ENCODE measurements at regions not wholly inside any gene's neighbourhood (a gene's known extent, or its start where the extent isn't known, plus 50 kb on each side); places are given as distances from the start of the nearest gene placed in this dataset.
"Not testable (repeated sequence)": the region's sequence is repeated elsewhere in the genome, so short reads cannot be mapped to it uniquely, and the experiment has no call there.

GRCh38 chr2:153663371-153663770, 184.8 kb upstream of the RPRM start (continued):
- no peak for TF ChIP-seq WRNIP1 (IDR thresholded peaks at IDR 0.05; ENCODE audit: borderline replicate concordance, low read depth, low read length)
- TF ChIP-seq BMI1 (IDR thresholded peaks at IDR 0.05; ENCODE audit: borderline replicate concordance), result no peak
- TF ChIP-seq SMC3 (IDR thresholded peaks at IDR 0.05; ENCODE audit: borderline replicate concordance, low read length), result no peak
- TF ChIP-seq RAD51 (IDR thresholded peaks at IDR 0.05), result no peak
- TF ChIP-seq POLR2A (IDR thresholded peaks at IDR 0.05; ENCODE audit: low read depth, low read length), result no peak
- TF ChIP-seq CREM (IDR thresholded peaks at IDR 0.05; ENCODE audit: low read depth), result no peak
- TF ChIP-seq GATAD2B (conservative IDR thresholded peaks at IDR 0.05; ENCODE audit: low read depth), result no peak

- BruUV-seq (replicated peaks); FAIRE-seq: not testable (repeated sequence)
These were observed 185.4 kb upstream of the RPRM start for GRCh38 chr2:153664009-153664408.

GRCh38 chr2:153667475-153667874, 188.9 kb upstream of the RPRM start:
- H3K79me2 ChIP-seq (ENCODE audit: control insufficient read depth, insufficient read depth, low read length), result no peaks in the 10 kb centered on the region
- no peaks in the 10 kb centered on the region for H3K27me3 ChIP-seq (replicated peaks in 1 of 2; ENCODE audit: control insufficient read depth in 2 of 2, insufficient read depth in 2 of 2, low read length in 1 of 2)
- no peak overlapping the region for H2AFZ ChIP-seq (ENCODE audit: control insufficient read depth, low read depth, low read length)
- H3K4me1 ChIP-seq (ENCODE audit: control insufficient read depth, insufficient read depth, low read length), result no peaks in the 10 kb centered on the region
- POLR2A ChIA-PET, result no interaction called here
- no peak overlapping the region for H3K4me3 ChIP-seq
- H3K9me3 ChIP-seq (replicated peaks; ENCODE audit: control insufficient read depth, insufficient read depth, low read length), result no peaks in the 10 kb centered on the region
- H3K36me3 ChIP-seq (ENCODE audit: control insufficient read depth in 2 of 2, insufficient read depth in 2 of 2, low read length in 1 of 2), result no peaks in the 10 kb centered on the region
- DNase-seq (ENCODE audit: low read depth, low spot score) (no peak), ATAC-seq (no peak), FAIRE-seq (no peak)
- CTCF ChIA-PET, result no interaction called here
- H3K9ac ChIP-seq (ENCODE audit: control insufficient read depth, insufficient read depth, low read length), result no peak overlapping the region
- intact Hi-C loops (cut with micrococcal nuclease; ENCODE audit: unreplicated experiment), result no loop called here
- RAD21 ChIA-PET (ENCODE audit: unreplicated experiment), result no interaction called here
- no peak overlapping the region for H3K27ac ChIP-seq (ENCODE audit: control insufficient read depth, insufficient read depth)
- no peaks in the 10 kb centered on the region for H4K20me1 ChIP-seq (ENCODE audit: control insufficient read depth, insufficient read depth)
- no peak for TF ChIP-seq ATF2 (IDR thresholded peaks at IDR 0.05; ENCODE audit: low read length)
- no peak for TF ChIP-seq ZBTB33 (IDR thresholded peaks at IDR 0.05)
- no peak for TF ChIP-seq STAT1 (conservative IDR thresholded peaks at IDR 0.05)
- no peak for TF ChIP-seq BCL11A (IDR thresholded peaks at IDR 0.05; ENCODE audit: low read depth, low read length)
- no peak for TF ChIP-seq DPF2 (IDR thresholded peaks at IDR 0.05)
- TF ChIP-seq BRCA1 (IDR thresholded peaks at IDR 0.05; ENCODE audit: low read depth, low read length), result no peak
- TF ChIP-seq ZNF384 (IDR thresholded peaks at IDR 0.05; ENCODE audit: borderline replicate concordance, low read depth, low read length), result no peak
- no peak for TF ChIP-seq RELA (IDR thresholded peaks at IDR 0.05; ENCODE audit: borderline replicate concordance, partially characterized antibody)
- no peak for TF ChIP-seq HCFC1 (IDR thresholded peaks at IDR 0.05; ENCODE audit: low read length)
- SMC1A ChIA-PET (ENCODE audit: uncharacterized antibody, unreplicated experiment), result no interaction called here
- BruUV-seq (replicated peaks), result no TSS peak
- H3K4me2 ChIP-seq (ENCODE audit: control insufficient read depth, insufficient read depth), result no peak overlapping the region
- WGBS (ENCODE audit: insufficient coverage, insufficient replicate concordance, low lambda C conversion rate, missing lambda C conversion rate), result 0% methylated on average over 2 of the region's 2 CpGs
- in situ Hi-C loops (cut with MboI), result no loop called here

More at GRCh38 chr2:153664009-153664408, 185.4 kb upstream of the RPRM start:
- H3K27ac ChIP-seq (ENCODE audit: control insufficient read depth, insufficient read depth); H3K9me3 ChIP-seq (replicated peaks; ENCODE audit: control insufficient read depth, insufficient read depth, low read length); H3K4me3 ChIP-seq; in situ Hi-C loops (cut with MboI); RAD21 ChIA-PET (ENCODE audit: unreplicated experiment); H2AFZ ChIP-seq (ENCODE audit: control insufficient read depth, low read depth, low read length); DNase-seq (ENCODE audit: low read depth, low spot score); POLR2A ChIA-PET; intact Hi-C loops (cut with micrococcal nuclease; ENCODE audit: unreplicated experiment); H3K36me3 ChIP-seq (ENCODE audit: control insufficient read depth in 2 of 2, insufficient read depth in 2 of 2, low read length in 1 of 2); ATAC-seq; H3K9ac ChIP-seq (ENCODE audit: control insufficient read depth, insufficient read depth, low read length); H4K20me1 ChIP-seq (ENCODE audit: control insufficient read depth, insufficient read depth); H3K4me2 ChIP-seq (ENCODE audit: control insufficient read depth, insufficient read depth); H3K4me1 ChIP-seq (ENCODE audit: control insufficient read depth, insufficient read depth, low read length); H3K79me2 ChIP-seq (ENCODE audit: control insufficient read depth, insufficient read depth, low read length); H3K27me3 ChIP-seq (replicated peaks in 1 of 2; ENCODE audit: control insufficient read depth in 2 of 2, insufficient read depth in 2 of 2, low read length in 1 of 2); SMC1A ChIA-PET (ENCODE audit: uncharacterized antibody, unreplicated experiment); CTCF ChIA-PET: not testable (repeated sequence)
- 33% methylated on average over 5 of the region's 5 CpGs for WGBS (ENCODE audit: insufficient coverage, insufficient replicate concordance, low lambda C conversion rate, missing lambda C conversion rate)
